GM21723 (cell line): ENCODE measurements at regions not wholly inside any gene's neighbourhood (a gene's known extent, or its start where the extent isn't known, plus 50 kb on each side); places are given as distances from the start of the nearest gene placed in this dataset.
"Not testable (repeated sequence)": the region's sequence is repeated elsewhere in the genome, so short reads cannot be mapped to it uniquely, and the experiment has no call there.

ENCODE experiments used
- ATAC-seq: cut with Tn5 transposase; IDR thresholded peaks from one replicate; pipeline ENCODE4 v1.9.1; 2021; ENCODE audit warnings: mild to moderate bottlenecking, moderate library complexity; ENCODE audit not compliant: unreplicated experiment

- no peak for ATAC-seq
Measured at GRCh38 chr3:152658977-152659720, 175.8 kb upstream of the P2RY1 start.

GRCh38 chr3:152662157-152662556 lies 172.8 kb upstream of the P2RY1 start:
- no peak for ATAC-seq

GRCh38 chr3:152664766-152665165 lies 170.2 kb upstream of the P2RY1 start:
- ATAC-seq = no peak

DNA sequence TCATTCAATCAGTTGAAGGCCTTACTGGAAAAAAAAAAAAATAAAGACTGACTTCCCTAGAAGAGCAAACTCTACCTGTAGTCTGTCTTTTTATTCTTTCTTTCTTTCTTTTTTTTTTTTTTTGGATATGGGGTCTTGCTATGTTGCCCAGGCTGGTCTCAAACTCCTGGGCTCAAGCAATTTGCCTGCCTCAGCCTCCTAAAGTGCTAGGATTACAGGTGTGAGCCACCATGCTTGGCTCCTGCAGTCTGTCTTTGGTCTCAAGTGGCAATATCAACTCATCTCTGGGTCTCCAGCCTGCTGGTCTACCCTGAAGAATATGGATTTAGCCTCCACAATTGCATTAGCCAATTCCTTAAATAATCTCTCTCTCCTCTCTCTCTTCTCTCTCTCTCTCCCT lies 167.7 kb upstream of the P2RY1 start:
- no peak for ATAC-seq

DNA sequence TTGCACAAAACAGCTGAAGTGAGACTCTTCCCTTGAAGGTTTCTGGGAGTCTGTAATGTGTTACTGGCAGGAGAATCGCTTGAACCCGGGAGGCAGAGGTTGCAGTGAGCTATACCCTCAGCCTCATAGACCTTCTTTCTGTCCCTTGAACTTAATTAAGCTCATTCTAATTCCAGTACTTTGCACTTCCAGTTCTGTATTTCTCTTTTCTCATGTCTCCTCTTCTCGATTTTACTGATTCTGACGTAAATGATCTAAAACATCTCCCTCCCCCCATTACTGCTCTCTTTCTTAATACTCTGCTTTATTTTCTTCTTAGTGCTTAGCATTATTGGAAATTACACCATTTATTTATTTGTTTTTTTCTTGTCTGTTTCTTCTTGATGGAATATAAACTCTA lies 165.4 kb upstream of the P2RY1 start:
- ATAC-seq = no peak

DNA sequence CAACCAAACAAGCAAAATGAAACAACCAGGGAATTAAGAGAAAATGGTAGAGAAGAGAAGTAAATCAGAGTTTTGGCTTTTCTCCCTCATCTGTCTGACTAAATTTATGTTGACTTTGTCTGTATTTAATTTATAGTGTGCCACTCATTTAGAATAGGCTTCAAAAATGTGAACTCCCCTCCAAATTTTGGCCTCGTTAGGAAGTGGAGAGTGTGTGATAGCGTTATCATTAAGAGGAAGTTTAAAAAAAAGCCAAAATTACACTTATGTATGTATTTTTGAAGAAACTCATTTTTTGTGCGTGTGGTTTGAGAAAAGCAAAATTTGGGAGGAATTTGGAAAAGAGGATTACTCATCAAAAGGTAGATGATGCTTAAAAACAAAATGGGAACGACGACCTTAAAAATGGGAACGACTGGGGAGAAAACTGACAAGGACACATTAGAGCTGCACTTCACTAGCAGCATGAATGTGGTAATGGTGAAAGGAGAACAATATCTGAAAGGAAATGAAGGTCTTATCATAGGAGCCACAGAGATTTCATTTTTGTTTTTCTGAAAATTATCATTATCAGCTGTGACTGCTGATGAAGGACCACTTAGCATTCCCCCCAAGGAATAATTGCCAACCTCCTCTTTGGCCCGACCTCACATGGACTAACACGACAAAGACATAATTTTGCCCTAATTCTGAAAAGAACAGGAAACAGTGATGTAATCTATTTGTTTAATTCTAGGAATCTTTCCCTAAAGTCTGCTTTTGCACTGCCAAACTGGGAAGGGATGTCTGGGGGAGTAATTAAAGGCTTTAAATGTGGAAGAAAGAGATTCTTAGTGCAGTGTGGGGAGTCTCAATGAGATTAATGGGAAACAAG lies 163.2 kb upstream of the P2RY1 start:
- no peak for ATAC-seq

DNA sequence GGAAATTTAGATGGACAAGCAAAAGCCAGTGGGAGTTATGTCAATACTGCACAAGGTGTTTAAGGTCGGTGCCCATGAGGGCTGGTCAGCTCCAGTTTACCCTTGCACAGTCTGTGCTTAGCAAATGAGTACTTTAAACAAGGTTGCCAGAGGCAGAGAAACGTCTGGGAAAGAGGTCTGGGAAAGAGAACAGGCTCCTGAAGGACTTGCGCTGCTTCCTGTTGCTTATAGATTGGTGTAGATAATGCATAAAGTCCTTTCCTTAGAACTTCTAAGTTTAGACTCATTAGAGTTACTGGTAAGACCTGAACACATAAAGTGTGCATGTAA lies 162.6 kb upstream of the P2RY1 start:
- ATAC-seq = no peak

DNA sequence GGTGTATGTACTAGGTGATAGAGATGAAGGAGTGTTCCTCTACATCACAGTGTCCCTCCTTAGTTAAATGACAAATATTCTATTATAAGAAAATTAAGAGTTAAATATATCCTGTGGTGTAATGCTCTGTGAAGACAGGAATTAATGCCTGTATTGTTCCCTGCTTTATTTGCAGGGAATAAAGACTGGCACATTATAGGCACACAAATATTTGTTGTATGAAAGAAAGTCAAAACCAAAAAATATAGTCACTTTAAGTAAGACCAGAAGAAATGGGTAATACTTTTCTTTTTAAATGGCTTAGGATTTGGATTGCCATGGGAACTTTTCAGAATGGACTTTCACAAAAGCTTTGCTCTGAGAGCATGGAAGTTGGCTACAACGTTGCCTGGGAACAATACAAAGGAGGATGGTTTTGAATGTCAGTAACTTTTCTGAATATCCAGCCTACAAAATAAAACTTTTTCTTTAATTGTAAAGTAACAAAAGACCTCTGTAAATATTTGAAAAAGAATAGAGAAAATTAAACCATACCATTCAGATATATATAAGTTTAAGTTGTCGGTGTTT lies 158.0 kb upstream of the P2RY1 start:
- no peak for ATAC-seq

DNA sequence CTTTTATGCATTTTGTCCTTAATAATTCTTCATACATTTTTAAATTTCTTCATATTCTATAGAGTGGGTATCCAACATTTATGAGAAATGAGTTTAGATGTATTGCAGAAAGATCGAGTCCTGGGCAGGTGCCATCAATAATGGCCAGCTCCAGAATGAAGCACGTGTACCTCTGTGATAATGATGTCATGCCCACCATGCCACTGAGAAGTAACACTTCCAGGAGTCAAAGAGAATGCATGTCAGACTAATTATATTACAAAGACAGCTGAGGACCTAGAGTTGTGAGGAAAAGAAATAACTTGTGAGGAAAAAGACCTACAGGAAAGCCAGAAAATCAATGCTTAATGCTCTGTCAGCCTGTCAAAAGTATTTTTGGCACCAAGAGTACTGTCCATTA lies 157.4 kb upstream of the P2RY1 start:
- no peak for ATAC-seq

GRCh38 chr3:152682477-152682876 lies 152.5 kb upstream of the P2RY1 start:
- ATAC-seq = no peak

- ATAC-seq = no peak
Measured at GRCh38 chr3:152683521-152683999, 151.4 kb upstream of the P2RY1 start.

DNA sequence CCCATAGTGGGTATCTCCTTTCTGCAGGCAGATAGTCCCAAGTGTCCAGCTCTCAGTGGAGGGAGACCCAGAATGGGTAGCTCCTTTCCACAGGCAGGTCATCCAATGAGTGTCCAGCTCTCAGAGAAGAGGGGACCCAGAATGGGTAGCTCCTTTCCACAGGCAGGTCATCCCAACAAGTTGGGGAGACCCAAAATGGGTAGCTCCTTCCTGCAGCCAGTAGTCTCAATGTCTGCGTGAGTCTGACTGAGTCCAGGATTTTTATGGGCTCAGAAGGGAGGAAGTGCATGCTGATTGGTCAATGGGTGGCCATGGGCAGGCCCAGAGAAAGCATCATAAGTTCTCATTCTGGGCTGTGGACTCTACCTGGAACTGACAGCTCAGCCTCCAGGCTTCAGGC lies 150.7 kb upstream of the P2RY1 start:
- ATAC-seq = no peak

GRCh38 chr3:152688313-152688712 lies 146.6 kb upstream of the P2RY1 start:
- no peak for ATAC-seq

DNA sequence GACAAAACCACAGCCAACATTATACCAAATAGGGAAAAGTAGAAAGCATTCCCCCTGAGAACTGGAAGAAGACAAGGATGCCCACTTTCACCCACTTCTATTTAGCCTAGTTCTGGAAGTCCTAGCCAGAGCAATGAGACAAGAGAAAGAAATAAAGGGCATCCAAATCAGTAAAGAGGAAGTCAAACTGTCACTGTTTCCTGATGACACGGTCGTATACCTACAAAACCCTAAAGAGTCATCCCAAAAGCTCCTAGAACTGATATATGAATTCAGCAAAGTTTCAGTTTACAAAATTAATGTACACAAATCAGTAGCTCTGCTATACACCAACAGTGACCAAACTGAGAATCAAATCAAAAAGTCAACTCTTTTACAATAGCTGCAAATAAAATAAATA lies 142.6 kb upstream of the P2RY1 start:
- ATAC-seq = not testable (repeated sequence)

GRCh38 chr3:152693521-152694250 lies 141.2 kb upstream of the P2RY1 start:
- not testable (repeated sequence) for ATAC-seq

DNA sequence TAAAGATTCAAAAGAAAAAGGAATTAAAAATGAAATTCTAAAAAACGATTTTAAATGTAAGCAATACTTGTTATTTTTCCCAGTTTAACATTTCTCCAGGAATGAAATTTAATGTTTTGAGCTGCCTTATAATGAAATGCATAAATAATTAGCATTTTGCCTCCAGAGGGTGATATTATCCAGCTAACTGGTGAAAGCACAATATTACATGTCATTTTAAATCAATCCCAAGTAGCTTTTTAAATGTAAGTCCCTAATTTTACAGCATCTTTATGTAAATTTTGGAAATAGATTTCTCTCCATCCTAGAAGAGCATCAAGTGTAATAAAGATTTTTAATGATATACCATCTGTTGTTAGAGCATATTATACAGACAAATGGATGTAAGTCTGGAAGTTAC lies 139.1 kb upstream of the P2RY1 start:
- no peak for ATAC-seq

- no peak for ATAC-seq
Measured at GRCh38 chr3:152696962-152697361, 138.0 kb upstream of the P2RY1 start.

DNA sequence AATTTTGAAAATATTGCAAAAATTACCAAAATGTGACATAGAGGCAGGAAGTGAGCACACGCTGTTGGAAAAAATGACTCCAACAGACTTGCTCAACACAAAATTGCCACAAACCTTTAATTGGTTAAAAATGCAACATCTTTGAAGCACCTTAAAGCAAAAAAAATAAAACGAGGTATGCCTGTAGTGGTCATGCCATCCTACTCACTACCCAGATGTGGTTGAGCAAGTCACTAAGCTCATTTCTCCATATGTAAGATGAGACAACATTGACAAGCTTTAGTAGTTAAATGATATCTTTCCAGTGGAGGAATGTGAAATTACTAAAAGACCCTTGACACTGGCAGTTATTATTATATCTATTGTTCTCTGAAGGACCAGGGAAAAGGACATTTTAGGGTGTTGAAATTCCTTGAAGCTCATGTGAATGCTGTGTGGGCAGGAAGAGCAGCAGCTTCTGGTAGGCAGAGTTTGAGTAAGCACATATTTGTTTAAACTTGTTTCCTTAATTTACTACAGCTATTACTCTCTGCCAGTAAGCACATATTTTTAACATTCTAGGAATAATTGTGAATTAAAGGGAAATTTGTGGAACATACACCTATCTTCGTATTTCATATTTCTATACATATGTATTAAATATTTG lies 131.6 kb upstream of the P2RY1 start:
- no peak for ATAC-seq

DNA sequence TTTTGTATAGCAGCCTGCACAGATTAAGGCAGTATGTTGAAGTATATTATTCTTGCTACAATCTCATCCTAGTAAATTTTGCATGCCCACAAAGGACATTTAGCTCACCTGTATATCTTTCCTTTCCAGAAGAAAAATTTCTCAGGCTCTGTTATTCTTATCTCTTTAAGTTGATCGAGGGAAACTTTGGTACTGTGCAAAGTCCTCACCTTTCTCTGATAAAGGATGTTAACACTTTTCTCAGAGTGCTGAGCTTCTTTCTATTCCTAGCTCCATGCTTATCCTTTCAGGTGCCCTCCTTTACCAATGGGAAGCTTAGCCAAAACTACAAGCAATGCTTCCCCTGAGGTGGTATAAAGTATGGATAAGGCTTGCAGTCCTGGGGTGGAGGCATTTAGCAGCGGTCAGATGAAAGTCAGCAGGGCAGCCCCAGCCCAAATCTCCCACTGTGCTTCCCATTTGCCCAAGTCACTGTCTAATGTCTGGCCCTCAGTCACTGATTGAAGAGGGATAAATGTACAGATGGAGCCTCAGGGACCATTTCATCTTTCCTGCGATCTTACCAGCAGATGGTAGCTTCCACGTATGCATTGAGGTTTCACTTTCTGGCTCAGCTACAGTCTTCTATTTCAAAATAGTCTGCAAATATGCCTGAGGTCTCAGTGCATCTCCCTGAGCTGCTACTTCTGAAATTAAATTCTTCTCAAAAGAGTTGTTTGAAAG lies 127.8 kb upstream of the P2RY1 start:
- ATAC-seq = peak; percentile 66

GRCh38 chr3:152709659-152710058 lies 125.3 kb upstream of the P2RY1 start:
- no peak for ATAC-seq
